Epithelial cell of esophagus (primary cell): ENCODE measurements at regions not wholly inside any gene's neighbourhood (a gene's known extent, or its start where the extent isn't known, plus 50 kb on each side); places are given as distances from the start of the nearest gene placed in this dataset.
A peak's percentile ranks its signal among the peaks of the same experiment; 100 is the strongest.

Source experiments
- DNase-seq: peaks from one replicate; pipeline ENCODE4 v3.0.0; 2010; ENCODE audit warnings: low read depth
- H3K4me3 ChIP-seq: 2 replicates; pipeline ENCODE4 v1.5.1; 2011; ENCODE audit warnings: mild to moderate bottlenecking, low read length, control low read depth
- CTCF ChIP-seq: IDR thresholded peaks from 2 replicates; pipeline ENCODE4 v1.5.1; 2011; ENCODE audit warnings: low read depth, mild to moderate bottlenecking, low read length, control low read depth, inconsistent platforms; ENCODE audit not compliant: insufficient read depth; ENCODE audit errors: missing control alignments

DNA sequence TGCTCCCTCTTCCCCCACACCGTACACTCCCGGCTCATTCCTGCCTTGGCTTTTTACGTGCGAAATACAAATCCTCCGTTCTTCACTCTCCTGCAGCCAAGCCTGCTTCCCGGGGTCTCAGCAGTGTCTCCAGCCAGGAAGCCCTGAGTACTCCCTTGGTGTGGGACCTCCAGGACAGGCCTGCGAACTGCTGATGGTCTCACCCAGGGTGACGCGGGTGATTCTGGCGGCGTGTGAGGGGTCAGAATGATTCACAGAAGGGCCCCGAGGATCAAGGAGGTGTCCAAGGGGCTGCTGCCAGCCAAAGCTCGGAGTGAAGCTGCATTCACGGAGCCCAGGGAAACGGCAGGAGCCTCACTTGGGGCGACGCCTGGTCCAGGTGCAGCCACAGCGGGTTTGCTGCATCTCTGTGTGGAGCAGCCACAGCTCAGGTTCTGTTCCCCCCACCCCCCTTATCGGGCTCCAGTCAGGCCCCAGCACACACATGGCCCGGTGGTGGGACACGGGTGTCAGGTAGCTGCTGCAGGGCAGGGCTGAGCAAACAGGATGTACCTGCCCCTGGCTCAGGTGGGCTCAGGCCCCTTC is 337.7 kb upstream of the MYT1L start:
- no peak for TF ChIP-seq CTCF
- no peak overlapping the region for H3K4me3 ChIP-seq
- DNase-seq, result no peak

GRCh38 chr2:2667690-2668089 is 336.6 kb upstream of the MYT1L start:
- H3K4me3 ChIP-seq, result no peak overlapping the region
- no peak for DNase-seq
- TF ChIP-seq CTCF, result no peak

DNA sequence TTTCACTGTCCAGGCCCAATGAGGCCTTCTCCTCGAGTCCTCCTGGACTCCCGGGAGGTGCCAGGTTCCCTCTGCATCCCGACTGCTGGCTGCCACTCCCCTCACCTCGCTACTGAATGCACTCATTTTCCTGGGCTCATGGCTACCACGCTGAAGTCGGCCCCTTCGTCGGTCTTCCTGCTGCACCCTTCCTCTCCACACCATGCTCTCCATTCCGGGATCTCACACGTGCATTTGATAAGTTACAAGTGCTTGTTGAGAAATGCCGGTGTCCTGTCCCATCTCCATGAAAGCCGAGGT is 334.7 kb upstream of the MYT1L start:
- TF ChIP-seq CTCF, result no peak
- no peak for DNase-seq
- H3K4me3 ChIP-seq, result no peak overlapping the region

GRCh38 chr2:2664989-2665833 is 334.1 kb upstream of the MYT1L start:
- peak; percentile 42 for DNase-seq
- no peak for TF ChIP-seq CTCF

GRCh38 chr2:2663401-2664036 is 332.4 kb upstream of the MYT1L start:
- TF ChIP-seq CTCF, result no peak
- DNase-seq, result no peak

More at GRCh38 chr2:2664989-2665833, 334.1 kb upstream of the MYT1L start:
- H3K4me3 ChIP-seq, result no peak overlapping the region

DNA sequence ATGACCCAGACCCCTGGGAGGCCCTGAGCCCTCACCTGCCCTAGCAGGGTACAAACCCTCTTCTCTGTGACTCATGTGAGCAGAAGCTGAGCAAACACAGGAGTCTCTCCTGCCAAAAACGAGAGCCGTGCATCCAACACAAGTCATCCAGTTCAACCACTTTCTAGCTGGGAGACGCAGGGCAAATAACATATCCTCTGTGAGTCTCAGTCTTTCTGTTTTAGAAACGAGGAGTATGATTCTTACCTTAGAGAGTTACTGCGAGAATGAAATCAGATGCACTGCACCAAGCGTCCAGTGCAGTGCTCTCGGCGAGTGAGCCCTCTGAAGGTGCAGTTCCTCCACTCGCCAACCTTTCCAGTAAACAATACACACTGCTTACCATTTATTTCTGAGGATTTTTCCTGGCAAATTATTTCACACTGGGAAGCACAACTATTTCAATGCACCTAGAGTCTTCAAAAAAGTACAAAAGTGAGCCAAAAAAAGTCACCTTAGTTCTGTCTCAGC is 331.8 kb upstream of the MYT1L start:
- no peak for TF ChIP-seq CTCF
- H3K4me3 ChIP-seq, result no peak overlapping the region
- peak; percentile 49 for DNase-seq

More at GRCh38 chr2:2663401-2664036, 332.4 kb upstream of the MYT1L start:
- no peak overlapping the region for H3K4me3 ChIP-seq
